ENCODE measurements at regions not wholly inside any gene's neighbourhood (a gene's known extent, or its start where the extent isn't known, plus 50 kb on each side); places are given as distances from the start of the nearest gene placed in this dataset.
"Not testable (repeated sequence)": the region's sequence is repeated elsewhere in the genome, so short reads cannot be mapped to it uniquely, and the experiment has no call there.

- not testable (repeated sequence) for H4K91ac ChIP-seq (ENCODE audit: low read length); H3K4me2 ChIP-seq (ENCODE audit: low read length, poor library complexity, severe bottlenecking); H4K8ac ChIP-seq (ENCODE audit: low read length); H3K27me3 ChIP-seq (ENCODE audit: control insufficient read depth in 1 of 2, insufficient read depth in 1 of 2, low read length in 2 of 2); H2BK120ac ChIP-seq (ENCODE audit: low read depth, low read length); H3K14ac ChIP-seq (ENCODE audit: low read length in 2 of 2); H3K4ac ChIP-seq (ENCODE audit: low read depth in 1 of 2, low read length in 2 of 2); H3K18ac ChIP-seq (ENCODE audit: low read depth in 1 of 2, low read length in 2 of 2); H3K9ac ChIP-seq (ENCODE audit: low read length); H2AFZ ChIP-seq (ENCODE audit: low read depth, low read length); H3K79me1 ChIP-seq (replicated peaks; ENCODE audit: low read length, poor library complexity, severe bottlenecking); H2BK12ac ChIP-seq (ENCODE audit: low read length in 2 of 2); H3K4me1 ChIP-seq (ENCODE audit: control insufficient read depth, insufficient read depth, low read depth, low read length); H2AK5ac ChIP-seq (ENCODE audit: low read length, severe bottlenecking); H3K36me3 ChIP-seq (ENCODE audit: control insufficient read depth in 1 of 2, insufficient read depth in 2 of 2, low read depth in 1 of 2, low read length in 2 of 2); H2BK15ac ChIP-seq (ENCODE audit: low read depth, poor library complexity, severe bottlenecking); DNase-seq; H2BK5ac ChIP-seq (ENCODE audit: low read depth, low read length, poor library complexity, severe bottlenecking); H3K9me3 ChIP-seq (ENCODE audit: control insufficient read depth, low read length); H3K27ac ChIP-seq (ENCODE audit: low read length, poor library complexity, severe bottlenecking); H3K4me3 ChIP-seq (ENCODE audit: insufficient read depth in 1 of 2, low read depth in 1 of 2, low read length in 2 of 2); H3K23ac ChIP-seq (ENCODE audit: low read length in 2 of 2)
- 92% methylated on average over 1 of the region's 1 CpG for WGBS
These were observed 70.8 kb downstream of the TBC1D26 start for GRCh38 chr17:15802917-15803316.

- not testable (repeated sequence) for H2AK5ac ChIP-seq (ENCODE audit: low read length, severe bottlenecking); H2BK5ac ChIP-seq (ENCODE audit: low read depth, low read length, poor library complexity, severe bottlenecking); H3K36me3 ChIP-seq (ENCODE audit: control insufficient read depth in 1 of 2, insufficient read depth in 2 of 2, low read depth in 1 of 2, low read length in 2 of 2); H3K4me2 ChIP-seq (ENCODE audit: low read length, poor library complexity, severe bottlenecking); H3K18ac ChIP-seq (ENCODE audit: low read depth in 1 of 2, low read length in 2 of 2); H3K14ac ChIP-seq (ENCODE audit: low read length in 2 of 2); H3K23ac ChIP-seq (ENCODE audit: low read length in 2 of 2); H2BK12ac ChIP-seq (ENCODE audit: low read length in 2 of 2); H4K91ac ChIP-seq (ENCODE audit: low read length); H3K79me1 ChIP-seq (replicated peaks; ENCODE audit: low read length, poor library complexity, severe bottlenecking); H3K4me3 ChIP-seq (ENCODE audit: insufficient read depth in 1 of 2, low read depth in 1 of 2, low read length in 2 of 2); H4K8ac ChIP-seq (ENCODE audit: low read length); H2AFZ ChIP-seq (ENCODE audit: low read depth, low read length); H3K9me3 ChIP-seq (ENCODE audit: control insufficient read depth, low read length); H2BK120ac ChIP-seq (ENCODE audit: low read depth, low read length); H3K27me3 ChIP-seq (ENCODE audit: control insufficient read depth in 1 of 2, insufficient read depth in 1 of 2, low read length in 2 of 2); H3K4me1 ChIP-seq (ENCODE audit: control insufficient read depth, insufficient read depth, low read depth, low read length); H3K27ac ChIP-seq (ENCODE audit: low read length, poor library complexity, severe bottlenecking); DNase-seq; H2BK15ac ChIP-seq (ENCODE audit: low read depth, poor library complexity, severe bottlenecking); H3K4ac ChIP-seq (ENCODE audit: low read depth in 1 of 2, low read length in 2 of 2); H3K9ac ChIP-seq (ENCODE audit: low read length)
- WGBS, result 100% methylated on average over 1 of the region's 4 CpGs
These were observed 74.7 kb downstream of the TBC1D26 start for GRCh38 chr17:15806825-15807224.

- H3K79me1 ChIP-seq (replicated peaks; ENCODE audit: low read length, poor library complexity, severe bottlenecking); H3K27ac ChIP-seq (ENCODE audit: low read length, poor library complexity, severe bottlenecking): not testable (repeated sequence)
- 34% methylated on average over 3 of the region's 7 CpGs for whole genome bisulfite sequencing
These were observed 81.3 kb downstream of the TBC1D26 start for GRCh38 chr17:15813388-15813787.

GRCh38 chr17:15814003-15814402 lies 81.9 kb downstream of the TBC1D26 start:
- not testable (repeated sequence) for H3K4me2 ChIP-seq (ENCODE audit: low read length, poor library complexity, severe bottlenecking); DNase-seq; H3K27ac ChIP-seq (ENCODE audit: low read length, poor library complexity, severe bottlenecking); H3K4me3 ChIP-seq (ENCODE audit: insufficient read depth in 1 of 2, low read depth in 1 of 2, low read length in 2 of 2); H2BK12ac ChIP-seq (ENCODE audit: low read length in 2 of 2); H2BK5ac ChIP-seq (ENCODE audit: low read depth, low read length, poor library complexity, severe bottlenecking); H2BK120ac ChIP-seq (ENCODE audit: low read depth, low read length); H3K27me3 ChIP-seq (ENCODE audit: control insufficient read depth in 1 of 2, insufficient read depth in 1 of 2, low read length in 2 of 2); H2BK15ac ChIP-seq (ENCODE audit: low read depth, poor library complexity, severe bottlenecking); H3K14ac ChIP-seq (ENCODE audit: low read length in 2 of 2); H3K23ac ChIP-seq (ENCODE audit: low read length in 2 of 2); H2AK5ac ChIP-seq (ENCODE audit: low read length, severe bottlenecking); H4K8ac ChIP-seq (ENCODE audit: low read length); H2AFZ ChIP-seq (ENCODE audit: low read depth, low read length); H3K79me1 ChIP-seq (replicated peaks; ENCODE audit: low read length, poor library complexity, severe bottlenecking); H3K4me1 ChIP-seq (ENCODE audit: control insufficient read depth, insufficient read depth, low read depth, low read length); H3K36me3 ChIP-seq (ENCODE audit: control insufficient read depth in 1 of 2, insufficient read depth in 2 of 2, low read depth in 1 of 2, low read length in 2 of 2); H4K91ac ChIP-seq (ENCODE audit: low read length); H3K9ac ChIP-seq (ENCODE audit: low read length); H3K4ac ChIP-seq (ENCODE audit: low read depth in 1 of 2, low read length in 2 of 2); H3K18ac ChIP-seq (ENCODE audit: low read depth in 1 of 2, low read length in 2 of 2); H3K9me3 ChIP-seq (ENCODE audit: control insufficient read depth, low read length)
- no CpG with 5 or more reads among the region's 3 CpGs for WGBS

More at GRCh38 chr17:15813388-15813787, 81.3 kb downstream of the TBC1D26 start:
- H4K91ac ChIP-seq (ENCODE audit: low read length); H2AFZ ChIP-seq (ENCODE audit: low read depth, low read length); H3K4me2 ChIP-seq (ENCODE audit: low read length, poor library complexity, severe bottlenecking); H2BK12ac ChIP-seq (ENCODE audit: low read length in 2 of 2); H3K9ac ChIP-seq (ENCODE audit: low read length); H3K18ac ChIP-seq (ENCODE audit: low read depth in 1 of 2, low read length in 2 of 2); H3K14ac ChIP-seq (ENCODE audit: low read length in 2 of 2); H3K36me3 ChIP-seq (ENCODE audit: control insufficient read depth in 1 of 2, insufficient read depth in 2 of 2, low read depth in 1 of 2, low read length in 2 of 2); H2BK5ac ChIP-seq (ENCODE audit: low read depth, low read length, poor library complexity, severe bottlenecking); H2BK15ac ChIP-seq (ENCODE audit: low read depth, poor library complexity, severe bottlenecking); H3K9me3 ChIP-seq (ENCODE audit: control insufficient read depth, low read length); H3K4me3 ChIP-seq (ENCODE audit: insufficient read depth in 1 of 2, low read depth in 1 of 2, low read length in 2 of 2); H3K27me3 ChIP-seq (ENCODE audit: control insufficient read depth in 1 of 2, insufficient read depth in 1 of 2, low read length in 2 of 2); DNase-seq; H3K23ac ChIP-seq (ENCODE audit: low read length in 2 of 2); H3K4me1 ChIP-seq (ENCODE audit: control insufficient read depth, insufficient read depth, low read depth, low read length); H2AK5ac ChIP-seq (ENCODE audit: low read length, severe bottlenecking); H3K4ac ChIP-seq (ENCODE audit: low read depth in 1 of 2, low read length in 2 of 2); H2BK120ac ChIP-seq (ENCODE audit: low read depth, low read length); H4K8ac ChIP-seq (ENCODE audit: low read length): not testable (repeated sequence)

Measured in mesenchymal stem cell (in vitro differentiated cells and primary cell).